ENCODE measurements at regions not wholly inside any gene's neighbourhood (a gene's known extent, or its start where the extent isn't known, plus 50 kb on each side); places are given as distances from the start of the nearest gene placed in this dataset.

DNA sequence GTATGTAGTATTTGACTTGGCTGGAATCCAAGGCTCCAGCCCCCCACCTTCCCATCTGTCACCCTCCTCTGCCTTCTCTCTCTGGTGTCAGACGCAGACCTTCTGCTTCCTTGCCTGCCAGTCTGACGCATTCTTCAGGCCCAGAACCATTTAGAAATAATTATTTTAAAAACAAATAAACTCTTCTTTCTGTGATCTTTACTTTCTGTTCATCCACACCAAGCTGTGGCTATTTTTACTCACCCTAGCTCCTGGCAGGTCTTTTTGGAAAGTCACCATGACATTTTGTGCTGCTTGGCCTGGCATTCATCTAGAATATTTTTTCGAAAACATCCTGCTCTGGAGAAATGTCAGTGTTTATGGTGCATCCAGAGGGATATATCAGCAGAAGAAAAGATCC, 330.7 kb upstream of the ASIC2 start:
- no peaks in the 10 kb centered on the region for H3K36me3 ChIP-seq (ENCODE audit: low read depth, missing control alignments)
- no peak for DNase-seq
- 44 to 53% methylated on average over 3 of the region's 3 CpGs for WGBS, 2 donors
- no peaks in the 10 kb centered on the region for H3K9me3 ChIP-seq
- no peaks in the 10 kb centered on the region for H3K27me3 ChIP-seq
- H3K4me1 ChIP-seq: no peaks in the 10 kb centered on the region
- intact Hi-C loops (cut with DNase I; ENCODE audit: low total_unique reads): no loop called here
- peak overlapping the region in 1 of 2 donors; percentile 31 for H3K27ac ChIP-seq
- TF ChIP-seq CTCF (IDR thresholded peaks at IDR 0.05) (no peak), POLR2A (IDR thresholded peaks at IDR 0.05) (no peak)
- no peak overlapping the region for H3K4me3 ChIP-seq

GRCh38 chr17:33628500-33629346, 335.6 kb upstream of the ASIC2 start:
- no peak for TF ChIP-seq POLR2A (IDR thresholded peaks at IDR 0.05)
- TF ChIP-seq CTCF (IDR thresholded peaks at IDR 0.05): no peak
- WGBS, 2 donors: 68 to 80% methylated on average over 7 of the region's 7 CpGs
- H3K9me3 ChIP-seq: no peaks in the 10 kb centered on the region
- H3K36me3 ChIP-seq (ENCODE audit: low read depth, missing control alignments): no peaks in the 10 kb centered on the region
- intact Hi-C loops (cut with DNase I; ENCODE audit: low total_unique reads): no loop called here
- H3K4me1 ChIP-seq: no peaks in the 10 kb centered on the region
- H3K4me3 ChIP-seq: no peak overlapping the region
- no peaks in the 10 kb centered on the region for H3K27me3 ChIP-seq
- H3K27ac ChIP-seq: no peak overlapping the region
- DNase-seq: peak; percentile 18

- Histone ChIP-seq H3K4me3 (no peak overlapping the region), H3K27ac (no peak overlapping the region), H3K36me3 (ENCODE audit: low read depth, missing control alignments) (no peaks in the 10 kb centered on the region), H3K27me3 (no peaks in the 10 kb centered on the region), H3K9me3 (no peaks in the 10 kb centered on the region), H3K4me1 (no peaks in the 10 kb centered on the region)
- intact Hi-C loops (cut with DNase I; ENCODE audit: low total_unique reads): no loop called here
- WGBS, 2 donors: 78 to 88% methylated on average over 6 of the region's 6 CpGs
- TF ChIP-seq CTCF (IDR thresholded peaks at IDR 0.05): no peak
- no peak for TF ChIP-seq POLR2A (IDR thresholded peaks at IDR 0.05)
- DNase-seq: no peak
These were observed 340.4 kb upstream of the ASIC2 start for GRCh38 chr17:33633446-33633845.

GRCh38 chr17:33637534-33637933, 344.4 kb upstream of the ASIC2 start:
- Histone ChIP-seq H3K4me3 (no peak overlapping the region), H3K9me3 (no peaks in the 10 kb centered on the region), H3K27ac (no peak overlapping the region), H3K36me3 (ENCODE audit: low read depth, missing control alignments) (no peaks in the 10 kb centered on the region), H3K4me1 (no peaks in the 10 kb centered on the region), H3K27me3 (no peaks in the 10 kb centered on the region)
- TF ChIP-seq CTCF (IDR thresholded peaks at IDR 0.05): no peak
- no peak for TF ChIP-seq POLR2A (IDR thresholded peaks at IDR 0.05)
- intact Hi-C loops (cut with DNase I; ENCODE audit: low total_unique reads): no loop called here
- 69 to 88% methylated on average over 3 of the region's 3 CpGs for WGBS, 2 donors
- DNase-seq: no peak

Measured in testis (tissue), 2 donors.